ENCODE measurements at regions not wholly inside any gene's neighbourhood (a gene's known extent, or its start where the extent isn't known, plus 50 kb on each side); places are given as distances from the start of the nearest gene placed in this dataset.

DNA sequence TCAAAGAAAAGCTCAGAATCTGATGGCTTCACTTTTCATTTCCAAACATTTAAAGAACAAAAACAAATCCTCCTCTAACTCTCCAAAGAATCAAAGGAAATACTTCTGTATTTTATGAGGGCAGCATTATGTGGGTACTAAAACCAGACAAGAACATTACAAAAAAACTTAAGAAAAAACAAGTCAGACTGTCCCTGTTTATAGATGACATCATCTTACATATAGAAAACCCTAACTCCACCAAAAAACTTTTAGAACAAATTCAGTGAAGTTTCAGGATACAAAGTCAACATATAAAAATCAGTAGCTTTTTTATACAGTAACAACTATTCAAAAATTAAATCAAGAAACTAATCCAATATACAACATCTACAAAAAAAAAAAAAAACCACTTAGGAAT lies 136.2 kb downstream of the PJA2 start:
- TF ChIP-seq, protein P1, sequence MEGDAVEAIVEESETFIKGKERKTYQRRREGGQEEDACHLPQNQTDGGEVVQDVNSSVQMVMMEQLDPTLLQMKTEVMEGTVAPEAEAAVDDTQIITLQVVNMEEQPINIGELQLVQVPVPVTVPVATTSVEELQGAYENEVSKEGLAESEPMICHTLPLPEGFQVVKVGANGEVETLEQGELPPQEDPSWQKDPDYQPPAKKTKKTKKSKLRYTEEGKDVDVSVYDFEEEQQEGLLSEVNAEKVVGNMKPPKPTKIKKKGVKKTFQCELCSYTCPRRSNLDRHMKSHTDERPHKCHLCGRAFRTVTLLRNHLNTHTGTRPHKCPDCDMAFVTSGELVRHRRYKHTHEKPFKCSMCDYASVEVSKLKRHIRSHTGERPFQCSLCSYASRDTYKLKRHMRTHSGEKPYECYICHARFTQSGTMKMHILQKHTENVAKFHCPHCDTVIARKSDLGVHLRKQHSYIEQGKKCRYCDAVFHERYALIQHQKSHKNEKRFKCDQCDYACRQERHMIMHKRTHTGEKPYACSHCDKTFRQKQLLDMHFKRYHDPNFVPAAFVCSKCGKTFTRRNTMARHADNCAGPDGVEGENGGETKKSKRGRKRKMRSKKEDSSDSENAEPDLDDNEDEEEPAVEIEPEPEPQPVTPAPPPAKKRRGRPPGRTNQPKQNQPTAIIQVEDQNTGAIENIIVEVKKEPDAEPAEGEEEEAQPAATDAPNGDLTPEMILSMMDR (IDR thresholded peaks at IDR 0.05; ENCODE audit: poor library complexity, severe bottlenecking): no peak
- TF ChIP-seq POLR2AphosphoS5 (IDR thresholded peaks at IDR 0.05): no peak
- TF ChIP-seq MXI1 (conservative IDR thresholded peaks at IDR 0.05; ENCODE audit: poor library complexity, severe bottlenecking): no peak
- no peak for TF ChIP-seq SMC3 (conservative IDR thresholded peaks at IDR 0.05; ENCODE audit: poor library complexity)
- no peak for TF ChIP-seq RAD21 (conservative IDR thresholded peaks at IDR 0.05)
- TF ChIP-seq EZH2 (IDR thresholded peaks at IDR 0.05; ENCODE audit: borderline replicate concordance, insufficient read depth, low read length, poor library complexity, severe bottlenecking): no peak
- TF ChIP-seq TAF1 (IDR thresholded peaks at IDR 0.05; ENCODE audit: low read depth): no peak

Measured in neural cell (in vitro differentiated cells).